OCI-LY7 (cell line): ENCODE measurements at regions not wholly inside any gene's neighbourhood (a gene's known extent, or its start where the extent isn't known, plus 50 kb on each side); places are given as distances from the start of the nearest gene placed in this dataset.

Experiments used
- BruUV-seq: library from RNA; stranded (reverse); fragments of 400-500 nt; replicated peaks from 2 replicates; lab custom pipeline; 2021; lab: Mats Ljungman, UMichigan
- CTCF ChIA-PET: fragments of 300-600 bp; sonication (Branson Sonifier 250); formaldehyde crosslinking; loops from one replicate; lab custom pipeline; 2022; ENCODE audit warnings: antibody characterized with exemption; ENCODE audit not compliant: unreplicated experiment; lab: Charles Lee
- POLR2A ChIA-PET: fragments of 300-600 bp; sonication (Branson Sonifier 250); formaldehyde crosslinking; loops from one replicate; lab custom pipeline; 2022; ENCODE audit warnings: antibody characterized with exemption; lab: Charles Lee
- DNase-seq: peaks from one replicate; pipeline ENCODE4 v3.0.0-alpha.2; 2015; ENCODE audit warnings: low spot score
- H2AFZ ChIP-seq: fragments of 200-600 bp; sonication (generic), shearing (Covaris generic); 2 replicates; pipeline ENCODE4 v1.6.1; 2014; ENCODE audit warnings: mild to moderate bottlenecking, antibody characterized with exemption, low read length, moderate library complexity
- H3K27ac ChIP-seq: fragments of 200-600 bp; sonication (generic); 2 replicates; pipeline ENCODE4 v1.5.1; 2014; ENCODE audit warnings: mixed run types, low read depth, mild to moderate bottlenecking, moderate library complexity, low read length, inconsistent platforms; ENCODE audit not compliant: poor library complexity, severe bottlenecking
- H3K36me3 ChIP-seq: fragments of 200-600 bp; sonication (generic); 2 replicates; pipeline ENCODE4 v1.6.1; 2014; ENCODE audit warnings: mild to moderate bottlenecking, antibody characterized with exemption, low read length, moderate library complexity, mixed read lengths; ENCODE audit not compliant: insufficient read depth
- H3K4me1 ChIP-seq: fragments of 200-600 bp; sonication (generic); 2 replicates; pipeline ENCODE4 v1.5.1; 2014; ENCODE audit warnings: mild to moderate bottlenecking, low read length; ENCODE audit not compliant: insufficient read depth, poor library complexity, severe bottlenecking
- H3K4me2 ChIP-seq: fragments of 200-600 bp; sonication (generic); 2 replicates; pipeline ENCODE4 v1.6.1; 2014; ENCODE audit warnings: mild to moderate bottlenecking, low read length
- H3K4me3 ChIP-seq: fragments of 200-600 bp; sonication (generic); 2 replicates; pipeline ENCODE4 v1.5.1; 2014; ENCODE audit warnings: mild to moderate bottlenecking, low read depth, low read length; ENCODE audit not compliant: poor library complexity, severe bottlenecking
- H3K79me2 ChIP-seq: fragments of 200-600 bp; sonication (generic); 2 replicates; pipeline ENCODE4 v1.6.1; 2016; ENCODE audit warnings: low read depth, mild to moderate bottlenecking, low read length, moderate library complexity, mixed read lengths; ENCODE audit not compliant: insufficient read depth
- H3K9me2 ChIP-seq: fragments of 200-600 bp; sonication (generic); 2 replicates; pipeline ENCODE4 v1.6.1; 2016; ENCODE audit warnings: mild to moderate bottlenecking, low read length, mixed read lengths; ENCODE audit not compliant: insufficient read depth
- H3K9me3 ChIP-seq: fragments of 200-600 bp; sonication (generic); 2 replicates; pipeline ENCODE4 v1.6.1; 2014; ENCODE audit warnings: mild to moderate bottlenecking, mixed run types, low read length, mixed read lengths
- H4K20me1 ChIP-seq: fragments of 200-600 bp; sonication (generic); 2 replicates; pipeline ENCODE4 v1.6.1; 2014; ENCODE audit warnings: mild to moderate bottlenecking, antibody characterized with exemption, low read length, moderate library complexity, mixed read lengths; ENCODE audit not compliant: insufficient read depth
- EZH2phosphoT487 ChIP-seq: fragments of 200-600 bp; sonication (generic); IDR thresholded peaks from 2 replicates; pipeline ENCODE4 v1.6.1; 2018; ENCODE audit warnings: low read depth, borderline replicate concordance, mild to moderate bottlenecking, mixed run types, antibody characterized with exemption, low read length, moderate library complexity, mixed read lengths
- intact Hi-C: fragments of 100-400 bp; cut with micrococcal nuclease; formaldehyde crosslinking; loops from one replicate; pipeline ENCODE4 v1.10.0; 2022; ENCODE audit not compliant: unreplicated experiment
- TF ChIP-seq, protein P1 (sequence below): fragments of 200-600 bp; sonication (generic); conservative IDR thresholded peaks from 2 replicates; pipeline ENCODE4 v1.5.1; 2014; ENCODE audit warnings: mild to moderate bottlenecking, antibody characterized with exemption, low read length, moderate library complexity, mixed read lengths

GRCh38 chr4:60042231-60042652 is 1157.9 kb upstream of the ADGRL3 start:
- Histone ChIP-seq H3K4me2 (no peak overlapping the region), H3K79me2 (no peaks in the 10 kb centered on the region), H2AFZ (no peak overlapping the region), H3K9me2 (no peaks in the 10 kb centered on the region), H4K20me1 (no peaks in the 10 kb centered on the region), H3K9me3 (no peaks in the 10 kb centered on the region), H3K27ac (no peak overlapping the region), H3K4me3 (no peak overlapping the region), H3K36me3 (no peaks in the 10 kb centered on the region), H3K4me1 (no peaks in the 10 kb centered on the region)
- DNase-seq = no peak
- ChIA-PET CTCF (no interaction called here), POLR2A (no interaction called here)
- BruUV-seq = no TSS peak
- TF ChIP-seq EZH2phosphoT487 = no peak
- TF ChIP-seq, protein P1, sequence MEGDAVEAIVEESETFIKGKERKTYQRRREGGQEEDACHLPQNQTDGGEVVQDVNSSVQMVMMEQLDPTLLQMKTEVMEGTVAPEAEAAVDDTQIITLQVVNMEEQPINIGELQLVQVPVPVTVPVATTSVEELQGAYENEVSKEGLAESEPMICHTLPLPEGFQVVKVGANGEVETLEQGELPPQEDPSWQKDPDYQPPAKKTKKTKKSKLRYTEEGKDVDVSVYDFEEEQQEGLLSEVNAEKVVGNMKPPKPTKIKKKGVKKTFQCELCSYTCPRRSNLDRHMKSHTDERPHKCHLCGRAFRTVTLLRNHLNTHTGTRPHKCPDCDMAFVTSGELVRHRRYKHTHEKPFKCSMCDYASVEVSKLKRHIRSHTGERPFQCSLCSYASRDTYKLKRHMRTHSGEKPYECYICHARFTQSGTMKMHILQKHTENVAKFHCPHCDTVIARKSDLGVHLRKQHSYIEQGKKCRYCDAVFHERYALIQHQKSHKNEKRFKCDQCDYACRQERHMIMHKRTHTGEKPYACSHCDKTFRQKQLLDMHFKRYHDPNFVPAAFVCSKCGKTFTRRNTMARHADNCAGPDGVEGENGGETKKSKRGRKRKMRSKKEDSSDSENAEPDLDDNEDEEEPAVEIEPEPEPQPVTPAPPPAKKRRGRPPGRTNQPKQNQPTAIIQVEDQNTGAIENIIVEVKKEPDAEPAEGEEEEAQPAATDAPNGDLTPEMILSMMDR = no peak
- intact Hi-C loops = no loop called here

- Histone ChIP-seq H3K4me1 (no peaks in the 10 kb centered on the region), H3K4me3 (no peak overlapping the region), H3K27ac (no peak overlapping the region), H2AFZ (no peak overlapping the region), H4K20me1 (no peaks in the 10 kb centered on the region), H3K36me3 (no peaks in the 10 kb centered on the region), H3K9me3 (no peaks in the 10 kb centered on the region), H3K9me2 (no peaks in the 10 kb centered on the region), H3K79me2 (no peaks in the 10 kb centered on the region), H3K4me2 (no peak overlapping the region)
- BruUV-seq = no TSS peak
- DNase-seq = no peak
- CTCF ChIA-PET = no interaction called here
- POLR2A ChIA-PET = no interaction called here
- no peak for TF ChIP-seq EZH2phosphoT487
- TF ChIP-seq, protein P1 = no peak
- intact Hi-C loops = no loop called here
Observed at GRCh38 chr4:60042941-60043340, 1157.2 kb upstream of the ADGRL3 start.

DNA sequence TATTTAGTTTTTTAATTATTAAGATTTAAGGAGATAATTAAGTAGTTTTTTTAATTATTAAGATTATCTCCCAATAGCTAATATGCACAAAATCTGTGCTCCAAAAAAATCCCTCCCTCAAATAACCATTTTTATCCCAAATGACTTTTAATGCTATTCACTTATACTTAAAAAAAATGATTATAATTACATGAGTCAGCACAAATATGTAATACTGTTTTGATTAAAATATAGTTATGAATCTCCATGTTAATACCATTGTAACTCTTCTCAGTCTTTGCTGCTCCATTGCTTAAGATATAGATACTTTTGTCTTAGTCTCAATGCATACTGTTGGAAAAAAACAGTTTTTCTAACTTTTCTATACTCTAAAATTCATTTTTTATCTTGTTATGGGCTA is 1121.1 kb upstream of the ADGRL3 start:
- ChIA-PET POLR2A (no interaction called here), CTCF (no interaction called here)
- H2AFZ ChIP-seq = no peak overlapping the region
- H3K9me3 ChIP-seq = no peaks in the 10 kb centered on the region
- BruUV-seq = no TSS peak
- no peak overlapping the region for H3K4me3 ChIP-seq
- no peak for DNase-seq
- TF ChIP-seq EZH2phosphoT487 = no peak
- TF ChIP-seq, protein P1 = no peak
- intact Hi-C loops = no loop called here
- no peaks in the 10 kb centered on the region for H3K4me1 ChIP-seq
- H3K4me2 ChIP-seq = no peak overlapping the region
- H3K27ac ChIP-seq = no peak overlapping the region
- no peaks in the 10 kb centered on the region for H3K9me2 ChIP-seq
- no peaks in the 10 kb centered on the region for H3K79me2 ChIP-seq
- H4K20me1 ChIP-seq = no peaks in the 10 kb centered on the region
- H3K36me3 ChIP-seq = no peaks in the 10 kb centered on the region
